Jurkat, Clone E6-1 (cell line): ENCODE measurements at regions not wholly inside any gene's neighbourhood (a gene's known extent, or its start where the extent isn't known, plus 50 kb on each side); places are given as distances from the start of the nearest gene placed in this dataset.

Experiments
- DNase-seq: peaks from one replicate; pipeline ENCODE4 v3.0.0-alpha.2; 2011; ENCODE audit warnings: low read depth, low spot score
- H3K4me3 ChIP-seq: 2 replicates; pipeline ENCODE4 v1.5.1; 2011; ENCODE audit warnings: mild to moderate bottlenecking, low read length, control low read depth, moderate library complexity

DNA sequence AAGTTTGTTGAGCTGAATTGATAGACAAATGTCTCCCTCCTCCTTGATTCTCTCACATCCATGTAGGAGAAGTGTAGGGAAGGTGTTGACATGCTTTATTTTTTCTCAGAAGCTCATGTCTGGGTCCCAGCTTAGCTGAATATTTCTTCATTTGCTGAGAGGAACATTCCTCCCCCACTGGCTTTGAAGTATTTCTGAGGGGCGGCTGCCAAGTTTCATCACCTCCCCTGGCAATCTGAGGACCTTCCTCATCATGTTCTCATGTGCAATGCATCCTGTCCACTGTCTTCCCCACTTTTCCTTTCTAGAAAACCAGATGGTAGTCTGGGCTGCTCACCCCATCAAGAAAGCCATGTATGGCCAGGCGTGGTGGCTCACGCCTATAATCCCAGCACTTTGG is 168.9 kb upstream of the RGMA start:
- no peak for DNase-seq
- H3K4me3 ChIP-seq, result no peak overlapping the region

GRCh38 chr15:93253681-93254080 is 164.7 kb upstream of the RGMA start:
- no peak for DNase-seq
- no peak overlapping the region for H3K4me3 ChIP-seq

DNA sequence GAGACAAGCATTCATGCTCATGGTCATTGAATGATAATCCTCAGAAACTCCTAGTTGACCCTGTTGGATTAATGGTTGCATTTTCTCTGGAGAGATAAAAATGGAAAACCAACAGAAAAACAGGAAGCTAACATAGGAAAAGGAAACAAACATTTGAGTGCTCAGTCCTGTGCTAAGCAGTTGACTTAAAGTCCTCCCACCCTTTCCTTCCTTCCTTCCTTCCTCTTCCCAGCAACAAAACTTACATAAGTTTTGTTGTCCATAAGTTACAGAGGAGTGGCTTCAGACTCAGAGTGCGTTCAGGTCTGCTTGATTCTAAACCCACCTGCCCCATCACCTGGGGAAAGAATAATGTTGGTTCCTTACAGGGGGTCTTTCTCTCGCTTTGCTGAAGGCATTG is 163.8 kb upstream of the RGMA start:
- no peak overlapping the region for H3K4me3 ChIP-seq
- DNase-seq, result no peak

DNA sequence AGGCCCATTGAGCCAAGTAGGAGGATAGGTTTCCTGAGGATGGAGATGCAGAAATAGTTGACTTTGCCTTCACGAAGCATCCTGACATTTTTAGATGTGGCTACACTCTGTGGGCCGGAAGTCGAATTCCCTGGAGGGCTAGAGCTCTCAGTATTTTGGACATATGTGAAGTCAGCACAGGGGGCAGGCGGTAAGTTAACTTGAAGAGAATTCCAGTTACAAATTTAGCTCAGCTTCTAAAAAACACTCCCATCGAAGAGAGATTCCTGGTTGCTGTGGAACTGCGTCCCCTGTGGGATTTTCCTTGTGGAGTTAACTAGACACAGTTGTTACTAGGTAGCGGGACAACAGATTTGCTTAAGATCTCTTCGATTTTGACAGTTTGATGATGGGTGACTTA is 161.9 kb upstream of the RGMA start:
- H3K4me3 ChIP-seq, result no peak overlapping the region
- no peak for DNase-seq

GRCh38 chr15:93250209-93250608 is 161.2 kb upstream of the RGMA start:
- no peak for DNase-seq
- no peak overlapping the region for H3K4me3 ChIP-seq

DNA sequence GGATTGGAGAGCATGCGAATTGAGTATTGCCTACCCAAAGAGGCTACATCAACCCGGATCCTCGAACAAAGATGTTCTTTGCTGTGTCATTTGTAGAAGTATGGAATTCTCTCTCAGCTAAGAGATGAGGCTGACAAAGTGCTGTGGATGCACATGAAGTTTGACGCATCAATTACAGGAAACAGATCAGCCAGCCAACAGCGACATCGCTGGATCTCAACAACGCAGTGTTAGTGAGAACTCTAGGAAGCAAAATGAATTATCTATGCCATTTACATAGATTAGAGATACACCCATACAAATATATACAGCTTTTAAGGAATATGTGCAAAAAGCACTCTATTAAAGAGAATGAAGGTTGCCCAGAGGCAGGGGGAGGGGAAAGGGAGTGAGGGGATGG is 160.6 kb upstream of the RGMA start:
- no peak for DNase-seq
- no peak overlapping the region for H3K4me3 ChIP-seq

- no peak overlapping the region for H3K4me3 ChIP-seq
- no peak for DNase-seq
Measured at GRCh38 chr15:93247466-93248121, 158.6 kb upstream of the RGMA start.

GRCh38 chr15:93246266-93247242 is 157.5 kb upstream of the RGMA start:
- H3K4me3 ChIP-seq, result no peak overlapping the region
- no peak for DNase-seq

DNA sequence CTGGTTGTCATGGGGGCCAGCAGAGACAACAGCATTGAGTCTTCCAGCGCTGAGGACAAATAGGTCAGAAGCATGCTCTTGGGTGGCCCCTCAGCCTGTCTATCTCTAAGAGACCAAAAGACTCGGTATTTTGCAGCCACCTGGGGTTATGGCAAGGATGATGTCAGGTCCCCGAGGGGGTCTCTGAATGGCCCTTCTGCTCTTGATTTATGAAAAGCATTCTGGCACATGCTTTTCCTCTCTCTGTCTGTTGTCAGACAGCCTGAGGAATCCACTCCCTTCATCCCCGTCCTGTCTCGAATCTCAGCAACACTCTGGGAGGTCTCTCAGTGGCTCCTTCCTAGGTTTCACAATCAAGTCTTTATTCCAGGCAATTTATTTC is 156.6 kb upstream of the RGMA start:
- no peak overlapping the region for H3K4me3 ChIP-seq
- DNase-seq, result no peak

- DNase-seq, result no peak
- no peak overlapping the region for H3K4me3 ChIP-seq
Measured at GRCh38 chr15:93244696-93245660, 156.0 kb upstream of the RGMA start.

DNA sequence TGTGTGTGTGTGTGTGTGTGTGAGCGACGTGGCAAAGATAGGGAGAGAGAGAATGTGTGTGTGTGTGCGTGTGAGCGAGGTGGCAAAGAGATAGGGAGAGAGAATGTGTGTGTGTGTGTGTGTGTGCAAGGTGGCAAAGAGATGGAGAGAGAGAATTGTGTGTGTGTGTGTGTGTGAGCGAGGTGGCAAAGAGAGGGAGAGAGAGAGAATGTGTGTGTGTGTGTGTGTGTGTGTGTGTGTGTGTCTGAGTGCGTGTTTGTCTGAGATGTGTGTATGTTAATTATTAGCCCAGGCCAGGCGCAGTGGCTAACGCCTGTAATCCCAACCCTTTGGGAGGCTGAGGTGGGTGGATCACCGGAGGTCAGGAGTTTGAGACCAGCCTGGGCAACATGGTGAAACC is 154.6 kb upstream of the RGMA start:
- no peak for DNase-seq
- no peak overlapping the region for H3K4me3 ChIP-seq

DNA sequence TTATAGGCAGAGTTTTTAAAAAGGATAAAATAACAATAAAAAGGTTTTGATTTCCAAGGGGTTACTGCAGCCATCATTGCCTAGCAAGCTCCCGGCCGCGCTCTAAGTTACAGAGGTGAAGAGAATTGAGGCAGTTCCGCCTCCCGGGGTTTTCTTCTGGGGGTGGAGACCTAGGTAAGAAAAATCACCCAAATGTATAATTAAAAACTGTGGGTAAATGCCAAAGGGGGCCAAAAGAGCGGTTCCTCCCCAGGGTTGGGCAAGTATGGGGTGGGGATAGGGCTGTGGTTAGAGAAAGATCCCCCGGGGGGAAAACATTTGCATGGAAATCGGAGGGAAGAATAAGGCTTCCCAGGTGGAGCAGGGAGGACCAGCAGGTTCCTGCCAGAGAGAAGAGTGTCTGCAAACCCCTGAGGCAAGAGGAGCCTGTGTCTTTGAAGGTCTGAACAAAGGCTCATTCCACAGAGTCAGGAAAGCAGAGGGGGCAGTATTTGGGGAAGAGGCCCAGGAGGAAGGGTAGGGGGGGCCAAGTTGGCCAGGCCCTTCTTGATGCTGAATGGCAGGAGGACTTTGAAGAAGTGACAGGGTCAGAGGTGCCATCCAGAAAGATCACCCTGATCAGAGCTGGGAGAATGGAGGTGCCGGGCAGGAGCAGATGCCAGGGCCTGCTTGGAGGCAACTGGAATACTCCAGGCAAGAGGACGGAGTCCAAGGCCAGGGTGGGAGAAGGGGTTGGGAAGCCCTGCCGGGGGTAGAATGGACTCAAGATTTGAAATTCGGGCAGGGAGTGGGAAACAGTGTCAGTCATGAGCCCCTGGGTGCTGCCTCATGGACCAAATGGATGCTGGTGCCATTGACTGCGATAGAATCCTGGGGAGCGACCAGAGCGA is 152.9 kb upstream of the RGMA start:
- no peak for DNase-seq
- no peak overlapping the region for H3K4me3 ChIP-seq

DNA sequence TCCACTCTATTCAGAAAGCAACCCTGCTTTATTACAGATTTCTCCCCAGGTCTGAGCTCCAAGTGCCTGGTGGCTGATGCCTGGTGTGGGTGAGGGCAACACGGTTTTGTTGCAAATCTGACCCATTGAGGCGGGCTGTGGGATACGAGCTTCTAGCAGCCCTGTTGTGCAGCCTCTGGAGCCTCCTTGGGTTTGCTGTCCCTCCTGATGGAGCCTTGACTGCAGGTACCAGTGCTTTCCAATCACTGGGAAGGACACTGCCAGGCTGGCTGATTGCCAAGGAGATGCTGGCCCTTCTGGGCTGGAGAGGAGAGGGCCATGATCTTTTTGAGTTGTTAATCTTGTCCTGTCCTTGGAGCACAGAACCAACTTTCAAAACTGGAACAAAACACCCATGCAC is 151.0 kb upstream of the RGMA start:
- H3K4me3 ChIP-seq, result no peak overlapping the region
- no peak for DNase-seq

GRCh38 chr15:93239591-93239990 is 150.6 kb upstream of the RGMA start:
- H3K4me3 ChIP-seq, result no peak overlapping the region
- no peak for DNase-seq

DNA sequence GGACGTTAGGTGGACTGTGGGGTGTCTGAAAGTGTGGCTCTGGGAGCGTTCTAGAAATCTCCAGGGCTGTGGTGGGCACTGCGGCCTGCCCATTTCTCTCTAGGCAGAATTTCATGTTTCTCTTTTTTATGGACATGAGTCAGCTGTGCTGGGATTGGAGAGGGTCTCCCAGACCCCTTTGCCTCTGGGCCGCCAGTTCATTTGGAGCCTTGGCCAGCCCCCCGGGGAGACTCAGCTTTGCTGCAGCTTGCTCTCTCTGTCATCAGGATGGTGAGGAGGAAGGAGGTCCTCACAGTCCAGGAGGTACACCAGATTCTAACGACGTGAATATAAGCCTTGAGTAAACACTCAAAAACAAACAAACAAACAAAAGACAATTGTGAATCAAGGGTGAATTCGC is 149.6 kb upstream of the RGMA start:
- DNase-seq, result no peak
- no peak overlapping the region for H3K4me3 ChIP-seq

GRCh38 chr15:93235926-93236780 is 147.1 kb upstream of the RGMA start:
- DNase-seq, result peak; percentile 79
- peak overlapping the region; percentile 48 for H3K4me3 ChIP-seq

DNA sequence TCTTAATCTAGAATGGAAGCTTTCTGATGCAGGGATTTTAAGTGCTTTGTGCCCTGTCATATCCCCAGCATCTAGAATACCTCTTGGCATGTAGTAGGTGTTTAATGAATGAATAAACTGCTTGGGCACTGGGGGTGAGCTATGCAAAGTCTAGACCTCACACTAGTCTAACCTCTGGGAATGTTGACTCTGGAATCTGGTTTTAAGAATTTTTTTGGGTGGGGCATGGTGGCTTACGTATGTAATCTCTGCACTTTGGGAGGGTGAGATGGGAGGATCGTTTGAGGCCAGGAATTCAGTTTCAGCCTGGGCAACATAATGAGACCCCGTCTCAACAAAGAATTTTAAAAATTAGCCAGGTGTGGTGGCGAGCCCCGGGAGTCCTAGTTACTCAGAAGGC is 146.3 kb upstream of the RGMA start:
- no peak for DNase-seq

DNA sequence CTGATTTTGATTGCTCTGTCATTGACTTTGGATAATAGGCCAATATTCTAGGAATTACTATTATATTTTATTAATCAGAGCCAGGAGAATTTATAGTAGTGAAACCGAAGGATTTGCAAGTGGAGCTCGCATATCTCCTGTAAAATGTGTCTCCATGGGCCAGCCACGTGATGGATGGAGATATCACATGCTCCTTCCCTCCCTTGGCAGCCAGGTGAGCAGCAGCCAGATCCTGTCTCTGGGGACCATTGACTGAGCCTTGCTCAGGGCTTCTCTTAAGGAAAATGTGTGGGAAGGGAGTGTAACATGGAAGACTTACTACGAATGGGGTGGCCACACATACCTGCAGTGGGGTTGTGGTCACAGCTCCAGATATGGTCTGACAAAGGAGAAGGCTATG is 144.7 kb upstream of the RGMA start:
- no peak for DNase-seq
- no peak overlapping the region for H3K4me3 ChIP-seq

More for the DNA sequence above, 146.3 kb upstream of the RGMA start:
- no peak overlapping the region for H3K4me3 ChIP-seq
